ENCODE measurements at regions not wholly inside any gene's neighbourhood (a gene's known extent, or its start where the extent isn't known, plus 50 kb on each side); places are given as distances from the start of the nearest gene placed in this dataset.

- no peak for TF ChIP-seq CTCF (IDR thresholded peaks at IDR 0.05; ENCODE audit: low read depth, low read length, poor library complexity, severe bottlenecking)
- no peak for TF ChIP-seq EZH2phosphoT487 (IDR thresholded peaks at IDR 0.05; ENCODE audit: borderline replicate concordance, low read length)
Observed at GRCh38 chr9:79807971-79808370, 236.2 kb downstream of the TLE4 start.
